Gastroesophageal sphincter (tissue), 3 donors: ENCODE measurements at regions not wholly inside any gene's neighbourhood (a gene's known extent, or its start where the extent isn't known, plus 50 kb on each side); places are given as distances from the start of the nearest gene placed in this dataset.

Experiments
- CTCF ChIP-seq, 4 experiments: fragments of 200-600 bp in 2 of 4; fragments of 450-650 bp in 2 of 4; sonication (generic) in 1 of 4; IDR thresholded peaks; one replicate each; pipeline ENCODE4 v1.5.1; 2017 to 2019; ENCODE audit warnings: antibody characterized with exemption in 4 of 4, mild to moderate bottlenecking in 2 of 4, moderate library complexity in 2 of 4
- EP300 ChIP-seq: sonication (generic); formaldehyde crosslinking; IDR thresholded peaks from one replicate; pipeline ENCODE4 v1.6.1; 2017; ENCODE audit warnings: antibody characterized with exemption, mild to moderate bottlenecking
- POLR2AphosphoS5 ChIP-seq: sonication (generic); formaldehyde crosslinking; IDR thresholded peaks from one replicate; pipeline ENCODE4 v1.6.1; 2017; ENCODE audit warnings: antibody characterized with exemption

GRCh38 chr3:177250151-177250550 lies 52.9 kb upstream of the TBL1XR1 start:
- TF ChIP-seq CTCF (IDR thresholded peaks at IDR 0.05): no peak
- no peak for TF ChIP-seq POLR2AphosphoS5
- TF ChIP-seq EP300: no peak
